ENCODE measurements at regions not wholly inside any gene's neighbourhood (a gene's known extent, or its start where the extent isn't known, plus 50 kb on each side); places are given as distances from the start of the nearest gene placed in this dataset.

DNA sequence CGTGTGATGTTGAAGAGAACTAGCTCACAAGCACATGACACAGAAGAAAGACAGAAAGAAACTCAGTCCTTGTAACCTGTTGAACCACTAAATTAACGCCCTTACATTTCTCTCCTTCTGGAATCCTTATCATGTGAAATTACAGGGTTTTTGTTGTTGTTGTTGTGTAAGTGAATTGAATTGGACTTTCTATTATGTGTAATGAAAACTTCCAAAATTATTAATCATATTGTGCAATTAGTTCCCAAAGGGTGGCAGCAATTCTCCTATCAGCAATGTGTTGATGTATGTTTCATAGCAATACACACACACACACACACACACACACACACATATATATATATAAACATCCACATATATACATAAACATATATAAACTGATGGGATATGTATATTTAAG lies 402.2 kb upstream of the TCF4 start:
- H3K4me3 Mint-ChIP-seq, result no peak overlapping the region
- no peaks in the 10 kb centered on the region for H3K27me3 Mint-ChIP-seq (ENCODE audit: low read depth in 3 of 3)
- Histone ChIP-seq H3K4me2 (replicated peaks; ENCODE audit: extremely low read depth, low read length, poor library complexity, severe bottlenecking) (no peak overlapping the region), H4K20me1 (ENCODE audit: insufficient read depth, low read length) (no peaks in the 10 kb centered on the region), H3K4me1 (ENCODE audit: control insufficient read depth in 1 of 2, insufficient read depth in 2 of 2, low read length in 2 of 2) (no peaks in the 10 kb centered on the region), H3K27ac (ENCODE audit: low read depth in 1 of 2, low read length in 2 of 2) (no peak overlapping the region), H3K79me2 (ENCODE audit: insufficient read depth, low read length) (no peaks in the 10 kb centered on the region), H3K4me3 (replicated peaks in 1 of 3; ENCODE audit: low read depth in 2 of 3, low read length in 3 of 3) (no peak overlapping the region), H3K9ac (ENCODE audit: insufficient read depth, low read length, poor library complexity, severe bottlenecking) (no peak overlapping the region), H2AFZ (ENCODE audit: insufficient read depth, low read depth, low read length, poor library complexity, severe bottlenecking) (no peak overlapping the region), H3K36me3 (replicated peaks in 1 of 2; ENCODE audit: control insufficient read depth in 1 of 2, insufficient read depth in 2 of 2, low read length in 2 of 2) (no peaks in the 10 kb centered on the region), H3K27me3 (ENCODE audit: control insufficient read depth in 2 of 2, insufficient read depth in 2 of 2, low read length in 2 of 2) (no peaks in the 10 kb centered on the region), H3K9me3 (replicated peaks in 1 of 2; ENCODE audit: control insufficient read depth in 1 of 2, insufficient read depth in 1 of 2, low read length in 2 of 2) (no peaks in the 10 kb centered on the region)
- no peak for DNase-seq
- no peaks in the 10 kb centered on the region for H3K36me3 Mint-ChIP-seq
- no CpG with 5 or more reads among the region's 2 CpGs for WGBS (ENCODE audit: insufficient coverage)
- H3K4me1 Mint-ChIP-seq, result peaks cover 3% of the 10 kb centered on the region
- TF ChIP-seq, protein P1, sequence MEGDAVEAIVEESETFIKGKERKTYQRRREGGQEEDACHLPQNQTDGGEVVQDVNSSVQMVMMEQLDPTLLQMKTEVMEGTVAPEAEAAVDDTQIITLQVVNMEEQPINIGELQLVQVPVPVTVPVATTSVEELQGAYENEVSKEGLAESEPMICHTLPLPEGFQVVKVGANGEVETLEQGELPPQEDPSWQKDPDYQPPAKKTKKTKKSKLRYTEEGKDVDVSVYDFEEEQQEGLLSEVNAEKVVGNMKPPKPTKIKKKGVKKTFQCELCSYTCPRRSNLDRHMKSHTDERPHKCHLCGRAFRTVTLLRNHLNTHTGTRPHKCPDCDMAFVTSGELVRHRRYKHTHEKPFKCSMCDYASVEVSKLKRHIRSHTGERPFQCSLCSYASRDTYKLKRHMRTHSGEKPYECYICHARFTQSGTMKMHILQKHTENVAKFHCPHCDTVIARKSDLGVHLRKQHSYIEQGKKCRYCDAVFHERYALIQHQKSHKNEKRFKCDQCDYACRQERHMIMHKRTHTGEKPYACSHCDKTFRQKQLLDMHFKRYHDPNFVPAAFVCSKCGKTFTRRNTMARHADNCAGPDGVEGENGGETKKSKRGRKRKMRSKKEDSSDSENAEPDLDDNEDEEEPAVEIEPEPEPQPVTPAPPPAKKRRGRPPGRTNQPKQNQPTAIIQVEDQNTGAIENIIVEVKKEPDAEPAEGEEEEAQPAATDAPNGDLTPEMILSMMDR (IDR thresholded peaks at IDR 0.05), result no peak
- no peak overlapping the region for H3K27ac Mint-ChIP-seq
- peaks cover 0 to 4% (median 2%) of the 10 kb centered on the region in 7 donors for H3K9me3 Mint-ChIP-seq
- intact Hi-C loops (cut with micrococcal nuclease), result no loop called here

DNA sequence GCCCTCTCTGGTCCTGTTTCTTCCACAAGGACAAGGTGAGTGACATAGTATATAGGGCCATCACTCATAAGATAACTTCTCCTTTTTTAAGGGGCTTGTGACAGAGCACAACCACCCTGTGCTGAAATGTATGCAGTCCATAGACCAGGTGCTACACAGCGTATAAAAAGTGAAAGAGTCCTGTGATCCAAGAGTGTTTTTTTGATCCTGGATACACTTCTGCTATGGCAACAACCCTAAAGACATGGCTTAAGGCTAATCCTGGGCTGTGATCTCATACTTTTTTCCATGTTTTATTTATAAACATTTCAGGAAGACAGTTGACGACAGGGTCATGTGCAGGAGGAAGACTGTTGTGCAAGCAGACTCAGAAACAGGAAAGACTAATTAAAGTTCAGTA lies 400.5 kb upstream of the TCF4 start:
- WGBS (ENCODE audit: insufficient coverage), result no CpG with 5 or more reads among the region's 2 CpGs
- Histone ChIP-seq H3K4me1 (ENCODE audit: control insufficient read depth in 1 of 2, insufficient read depth in 2 of 2, low read length in 2 of 2) (no peaks in the 10 kb centered on the region), H3K79me2 (ENCODE audit: insufficient read depth, low read length) (no peaks in the 10 kb centered on the region), H3K36me3 (replicated peaks in 1 of 2; ENCODE audit: control insufficient read depth in 1 of 2, insufficient read depth in 2 of 2, low read length in 2 of 2) (no peaks in the 10 kb centered on the region), H4K20me1 (ENCODE audit: insufficient read depth, low read length) (no peaks in the 10 kb centered on the region), H3K27ac (ENCODE audit: low read depth in 1 of 2, low read length in 2 of 2) (no peak overlapping the region), H2AFZ (ENCODE audit: insufficient read depth, low read depth, low read length, poor library complexity, severe bottlenecking) (no peak overlapping the region), H3K9ac (ENCODE audit: insufficient read depth, low read length, poor library complexity, severe bottlenecking) (no peak overlapping the region), H3K9me3 (replicated peaks in 1 of 2; ENCODE audit: control insufficient read depth in 1 of 2, insufficient read depth in 1 of 2, low read length in 2 of 2) (no peaks in the 10 kb centered on the region), H3K27me3 (ENCODE audit: control insufficient read depth in 2 of 2, insufficient read depth in 2 of 2, low read length in 2 of 2) (no peaks in the 10 kb centered on the region), H3K4me3 (replicated peaks in 1 of 3; ENCODE audit: low read depth in 2 of 3, low read length in 3 of 3) (no peak overlapping the region), H3K4me2 (replicated peaks; ENCODE audit: extremely low read depth, low read length, poor library complexity, severe bottlenecking) (no peak overlapping the region)
- TF ChIP-seq, protein P1 (IDR thresholded peaks at IDR 0.05), result no peak
- peaks cover 0 to 8% (median 4%) of the 10 kb centered on the region in 7 donors for H3K9me3 Mint-ChIP-seq
- intact Hi-C loops (cut with micrococcal nuclease), result no loop called here
- H3K36me3 Mint-ChIP-seq, result no peaks in the 10 kb centered on the region
- H3K27ac Mint-ChIP-seq, result no peak overlapping the region
- no peak for DNase-seq
- no peak overlapping the region for H3K4me3 Mint-ChIP-seq
- peaks cover 3% of the 10 kb centered on the region for H3K4me1 Mint-ChIP-seq
- H3K27me3 Mint-ChIP-seq (ENCODE audit: low read depth in 3 of 3), result no peaks in the 10 kb centered on the region
